Dedifferentiated amniotic fluid mesenchymal stem cell (primary cell): ENCODE measurements at regions not wholly inside any gene's neighbourhood (a gene's known extent, or its start where the extent isn't known, plus 50 kb on each side); places are given as distances from the start of the nearest gene placed in this dataset.
A peak's percentile ranks its signal among the peaks of the same experiment; 100 is the strongest.

Experiments used
- DNase-seq: peaks from one replicate; pipeline ENCODE4 v3.0.0-alpha.2; 2016; ENCODE audit errors: extremely low spot score

DNA sequence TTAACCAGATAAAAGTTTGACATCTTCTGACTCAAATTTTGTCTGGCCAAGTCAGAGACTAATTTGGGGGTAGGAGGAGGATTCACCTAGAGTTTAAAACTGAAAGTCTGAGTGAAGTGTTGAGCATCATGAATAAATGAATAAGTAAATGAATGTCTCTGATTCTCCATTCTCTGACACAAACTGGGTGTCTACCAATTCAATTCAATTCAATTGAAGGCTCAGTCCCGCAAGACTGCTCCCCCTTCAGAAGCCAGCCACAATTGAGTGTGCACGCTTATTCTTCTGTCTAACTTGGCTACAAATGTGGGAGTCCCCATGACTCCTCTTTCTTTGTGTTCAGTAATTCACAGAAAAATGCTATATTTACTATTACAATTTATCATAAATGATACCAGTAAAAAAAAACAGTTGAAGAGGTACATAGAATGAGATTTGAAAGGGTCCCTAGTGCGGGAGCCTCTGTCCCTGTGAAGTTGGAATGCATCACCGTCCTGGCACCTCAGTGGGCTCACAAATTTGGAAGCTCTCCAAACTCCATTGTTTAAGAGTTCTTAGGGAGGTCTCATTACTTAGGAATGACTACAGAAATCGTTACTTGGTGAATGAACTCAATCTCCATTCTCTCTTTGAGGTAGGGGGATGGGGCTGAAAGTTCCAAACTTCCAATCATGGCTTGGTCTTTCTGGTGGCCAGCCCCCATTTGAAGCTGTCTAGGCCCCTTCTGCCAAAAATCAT, 243.7 kb upstream of the PHYHIPL start:
- no peak for DNase-seq

DNA sequence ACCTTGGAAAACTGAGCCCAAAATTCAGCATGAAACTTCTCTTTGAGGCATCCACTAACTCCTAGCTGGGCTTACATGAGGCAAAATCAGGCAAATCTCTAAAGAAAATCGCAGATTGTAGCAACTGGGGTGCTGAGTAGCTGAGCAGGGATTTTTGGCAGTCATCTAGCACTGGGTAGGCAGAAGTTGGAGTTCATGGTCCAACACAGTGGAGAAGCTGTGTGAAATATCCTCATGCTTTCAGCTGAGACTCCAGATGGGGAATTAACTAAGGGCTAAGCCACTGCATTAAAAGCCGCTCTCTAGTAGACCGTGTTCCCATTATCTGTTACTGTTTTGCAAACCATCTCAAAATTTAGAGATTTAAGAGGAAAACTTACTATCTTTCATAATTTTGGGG, 240.1 kb upstream of the PHYHIPL start:
- DNase-seq, result no peak

DNA sequence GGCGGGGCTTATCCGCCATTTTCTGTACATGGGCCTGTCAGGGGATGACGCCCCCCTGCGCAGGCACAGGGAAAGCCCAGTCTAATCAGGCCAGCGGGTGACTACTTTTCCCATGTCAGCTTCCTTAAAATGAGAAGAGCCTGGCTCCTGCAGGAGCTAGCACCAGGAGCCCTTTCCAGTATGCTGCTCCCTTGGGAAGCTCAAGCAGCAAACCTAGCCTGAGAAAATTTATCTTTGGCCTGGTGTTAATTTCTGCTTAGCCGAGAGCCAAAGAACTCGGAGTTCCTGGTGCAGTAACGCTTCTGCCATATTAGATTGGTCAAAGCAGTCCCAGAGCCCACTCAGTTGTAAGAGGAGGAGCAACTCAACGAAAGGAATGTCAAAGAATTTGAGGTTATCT, 239.0 kb upstream of the PHYHIPL start:
- no peak for DNase-seq

DNA sequence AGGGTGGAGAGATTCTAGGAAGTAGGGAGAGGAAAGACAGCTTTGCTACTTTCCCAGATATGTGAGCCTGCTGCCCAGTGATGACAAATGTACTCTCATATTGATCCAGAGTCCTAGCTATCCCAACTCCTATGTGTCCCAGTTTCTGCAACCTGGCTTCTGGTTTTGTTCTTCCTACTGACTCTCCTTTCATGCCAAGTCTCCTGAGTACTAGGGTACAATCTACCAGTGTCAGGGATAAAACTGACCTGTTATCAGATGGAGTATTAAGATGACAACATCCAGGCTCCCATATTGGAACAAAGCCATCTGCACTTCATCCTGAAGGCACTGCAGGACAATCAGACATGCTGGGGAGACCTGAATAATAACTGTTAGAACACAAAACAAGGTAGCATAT, 233.7 kb upstream of the PHYHIPL start:
- no peak for DNase-seq

DNA sequence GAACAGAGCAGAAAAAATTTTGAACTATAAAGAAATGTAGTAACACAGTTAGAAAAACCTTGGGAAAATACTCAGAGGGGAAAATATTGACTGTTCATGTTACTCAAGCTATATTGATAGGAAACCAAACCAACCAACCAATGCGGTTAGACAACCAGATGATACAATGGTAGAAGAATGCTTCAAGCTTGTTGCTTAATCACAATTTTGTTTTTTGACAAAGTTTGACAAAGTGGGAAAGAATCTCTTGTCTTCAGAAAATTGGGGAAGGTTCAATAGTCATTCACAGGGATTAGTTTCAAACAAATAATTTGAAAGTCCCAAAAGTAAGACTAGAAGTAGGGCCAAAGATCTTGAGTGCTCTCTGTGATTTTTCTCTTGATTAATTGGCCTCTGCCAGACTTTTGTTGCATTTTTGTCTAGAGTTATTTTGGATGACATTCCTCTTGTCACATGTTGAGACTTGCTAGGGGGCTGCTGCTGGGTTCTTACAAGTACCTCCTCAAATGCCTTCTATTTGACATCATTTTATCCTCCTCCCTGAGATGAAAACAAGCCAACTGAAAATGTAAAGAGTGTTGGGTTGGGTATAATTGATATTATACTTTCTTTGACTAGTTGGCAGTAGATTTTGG, 233.1 kb upstream of the PHYHIPL start:
- DNase-seq, result no peak

DNA sequence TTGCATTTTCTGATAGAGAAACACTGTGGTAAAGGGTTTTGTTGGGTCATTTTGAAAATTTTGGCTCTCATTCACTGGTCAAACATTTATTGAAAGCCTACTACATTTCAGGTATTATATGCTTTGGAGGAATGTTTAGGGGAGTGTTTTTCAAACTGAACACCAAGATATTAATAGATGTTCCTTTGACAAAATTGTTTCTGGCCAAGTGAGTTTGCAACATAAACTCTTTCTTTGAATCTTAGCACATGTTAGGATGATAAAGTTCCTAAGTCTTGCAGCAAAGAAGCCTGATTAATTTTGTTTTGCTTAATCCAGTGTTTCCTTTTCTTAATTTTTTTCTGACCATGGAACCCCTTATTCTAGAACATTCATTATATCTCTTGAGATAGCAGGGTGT, 232.5 kb upstream of the PHYHIPL start:
- no peak for DNase-seq

DNA sequence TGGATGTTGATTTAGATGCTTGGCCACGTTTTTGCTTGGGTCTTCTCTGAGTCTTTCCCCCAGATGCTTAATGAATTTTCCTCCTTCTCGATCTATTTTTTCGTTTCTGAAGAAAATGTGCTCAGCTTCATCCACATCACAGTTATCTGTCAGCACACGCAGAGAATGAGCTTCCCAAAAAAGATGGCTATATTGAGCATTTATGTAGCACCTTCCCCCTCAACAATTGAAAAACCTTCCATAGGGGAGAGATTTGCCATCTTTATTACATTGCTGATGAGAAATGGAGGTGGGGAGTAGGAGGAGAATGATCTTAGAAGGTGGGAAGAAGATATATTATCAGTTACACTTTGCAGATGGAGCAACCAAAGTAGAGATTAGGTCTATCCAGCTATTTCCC, 228.1 kb upstream of the PHYHIPL start:
- no peak for DNase-seq

DNA sequence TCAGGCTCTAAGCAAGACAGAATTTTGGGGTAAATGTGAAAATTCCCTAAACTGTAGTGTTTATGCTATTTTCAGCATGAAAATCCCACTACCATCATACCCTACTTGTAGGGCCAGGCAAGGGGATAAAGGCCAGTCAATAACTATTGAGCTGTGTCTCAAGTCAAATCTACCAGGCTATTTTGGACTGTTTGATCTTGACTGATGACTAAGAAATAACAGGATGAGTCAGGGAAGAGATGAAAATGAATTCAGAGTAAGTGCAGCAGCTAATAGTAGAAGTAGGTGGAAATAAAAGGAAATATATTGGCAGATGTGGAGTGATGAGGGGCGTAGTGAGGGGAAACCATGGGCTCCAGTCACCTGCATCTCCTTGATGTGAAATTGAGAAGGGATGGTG, 225.8 kb upstream of the PHYHIPL start:
- DNase-seq, result no peak

DNA sequence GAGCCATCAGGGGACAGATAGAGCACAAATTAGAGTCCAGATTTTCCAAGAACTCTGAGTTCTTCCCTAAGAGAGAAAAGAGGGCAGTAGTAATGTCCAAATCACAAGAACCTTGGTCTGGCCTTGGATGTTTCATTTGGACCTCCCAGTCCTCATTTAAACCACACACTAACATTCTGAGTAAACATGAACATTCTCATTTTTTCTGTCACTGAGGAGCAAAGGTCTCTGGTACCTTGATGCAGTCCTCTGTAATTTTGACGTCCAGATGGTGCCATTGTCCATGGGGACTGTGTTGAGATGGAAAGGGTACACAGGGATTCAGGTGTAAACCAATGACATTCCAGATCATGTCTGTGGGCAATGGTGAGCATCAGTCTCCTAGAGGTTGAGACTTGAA, 225.4 kb upstream of the PHYHIPL start:
- no peak for DNase-seq

DNA sequence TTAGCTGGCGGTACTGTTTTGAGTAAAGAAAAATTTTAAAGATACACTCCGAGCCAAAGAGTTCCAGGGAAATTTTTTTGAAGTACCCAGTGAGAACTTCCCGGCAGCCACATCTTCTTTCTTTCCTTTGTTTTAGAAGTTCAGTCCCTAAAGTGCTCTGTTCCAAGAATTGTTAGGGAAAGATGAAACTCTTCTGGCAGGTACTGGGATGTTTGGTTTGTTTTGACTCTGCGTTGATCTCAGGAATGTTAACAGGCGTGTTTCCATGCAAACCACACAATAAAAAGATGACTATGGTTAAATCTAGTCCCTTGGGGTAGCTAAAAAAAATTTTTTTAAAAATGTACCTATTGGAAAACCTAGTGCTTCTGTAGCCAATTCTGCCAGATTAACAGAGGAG, 224.7 kb upstream of the PHYHIPL start:
- DNase-seq, result peak; percentile 18

DNA sequence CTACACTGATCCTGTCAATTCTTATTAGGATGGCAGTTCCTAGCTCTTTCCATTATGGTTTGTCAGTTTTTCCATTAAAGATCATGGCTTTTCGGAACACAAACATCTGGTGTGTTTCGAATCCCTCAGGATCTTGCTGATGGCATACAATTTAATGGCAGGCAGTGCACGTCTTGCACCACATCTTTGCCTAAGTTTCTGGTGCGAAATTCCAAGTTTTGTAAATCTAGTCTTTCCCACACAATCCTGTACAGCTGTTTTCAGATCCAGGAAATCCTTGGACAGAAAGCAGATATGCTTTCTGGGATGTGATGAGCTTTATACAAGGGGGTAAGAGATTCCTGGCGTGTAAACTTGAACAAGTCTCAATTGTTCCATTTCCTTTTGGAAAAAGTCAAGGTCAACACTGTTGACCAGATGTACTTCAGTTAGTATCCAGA, 224.3 kb upstream of the PHYHIPL start:
- DNase-seq, result no peak

DNA sequence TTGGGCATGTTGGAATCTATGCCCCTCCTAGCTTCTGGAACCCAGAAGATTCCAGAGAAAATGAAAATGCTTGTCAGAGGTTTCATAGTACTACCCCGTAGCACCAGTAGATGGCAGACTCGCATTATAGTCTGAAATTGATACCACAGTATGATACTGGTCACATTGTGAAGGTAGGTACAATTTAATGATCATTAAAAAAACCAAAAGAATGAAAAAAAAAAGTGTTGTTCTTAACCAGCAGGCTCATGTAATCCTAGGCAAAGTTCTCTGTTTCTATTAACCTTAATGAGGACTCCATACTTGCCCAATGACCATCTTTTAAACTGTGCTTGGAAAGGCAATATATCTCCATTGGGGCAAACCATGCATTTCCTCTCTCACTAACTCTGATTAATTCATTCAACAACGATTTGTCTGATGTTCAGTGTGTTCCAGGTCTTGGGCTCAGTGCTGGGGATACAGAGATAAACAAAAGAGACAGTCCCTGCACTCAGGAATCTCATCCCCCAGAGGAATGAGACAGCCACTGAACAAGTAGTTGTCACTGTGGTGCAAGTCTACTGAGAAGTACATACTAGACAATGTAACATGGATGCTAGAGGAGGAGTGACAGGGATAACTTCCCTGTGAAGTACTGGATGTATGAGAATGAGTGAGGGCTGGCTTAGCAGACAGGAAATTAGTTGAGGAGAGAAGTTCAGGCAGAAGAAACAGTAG, 223.5 kb upstream of the PHYHIPL start:
- DNase-seq, result peak; percentile 66

DNA sequence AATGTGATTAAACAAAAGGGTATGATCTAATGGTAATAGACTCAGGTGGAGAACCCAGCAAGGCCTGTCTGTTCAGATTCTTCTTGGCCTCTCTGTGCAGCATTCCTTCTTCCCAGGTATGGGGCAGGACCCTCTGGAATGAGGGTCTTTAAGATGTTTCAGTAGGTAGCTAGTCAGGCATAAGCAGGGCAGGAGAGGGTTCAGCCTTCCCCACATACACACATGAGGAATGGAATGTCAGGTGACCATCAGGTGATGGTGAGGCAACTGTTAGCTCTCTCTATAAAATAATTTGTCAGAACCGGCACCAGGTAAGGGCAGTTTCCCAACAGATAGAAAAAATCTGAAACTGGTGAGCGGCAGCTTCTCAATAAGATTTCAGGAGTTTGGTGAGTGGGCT, 222.3 kb upstream of the PHYHIPL start:
- no peak for DNase-seq

DNA sequence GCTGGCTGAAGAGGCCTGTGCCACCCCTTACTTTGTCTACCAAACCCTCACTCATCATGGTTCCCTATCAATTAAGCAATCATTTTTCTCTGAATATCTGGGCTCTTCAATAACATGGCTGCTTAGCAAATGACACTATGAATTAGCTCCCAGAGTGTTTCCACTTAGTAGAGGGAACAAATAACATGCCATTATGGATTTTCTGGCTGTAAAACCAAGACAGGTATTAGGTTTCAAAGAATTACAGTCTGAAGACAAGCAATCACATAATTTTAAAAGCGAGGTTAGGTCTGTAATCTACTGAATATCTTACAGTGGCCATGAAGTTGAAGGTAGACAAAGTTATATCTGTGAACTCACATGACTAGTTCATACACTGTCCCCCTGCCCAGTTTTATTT, 220.8 kb upstream of the PHYHIPL start:
- DNase-seq, result no peak

DNA sequence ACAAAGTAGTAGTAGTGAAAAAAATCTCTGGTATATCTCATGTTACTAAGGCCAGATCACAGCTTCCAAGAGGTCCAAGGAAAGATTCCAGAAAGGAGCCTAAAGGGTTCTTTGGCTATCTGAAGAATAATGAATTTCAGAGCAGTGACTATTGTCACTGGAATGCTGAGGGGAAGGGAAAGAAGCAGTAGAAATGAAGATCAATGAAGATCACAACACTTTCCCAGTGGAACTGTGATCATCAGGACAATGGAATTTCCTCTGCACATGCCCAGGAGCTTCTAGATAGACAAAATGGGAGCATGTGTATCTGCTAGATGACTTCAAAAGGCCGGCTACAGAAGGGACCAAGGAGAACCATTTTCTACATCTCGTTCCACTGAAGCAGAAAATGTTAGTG, 219.5 kb upstream of the PHYHIPL start:
- DNase-seq, result no peak

DNA sequence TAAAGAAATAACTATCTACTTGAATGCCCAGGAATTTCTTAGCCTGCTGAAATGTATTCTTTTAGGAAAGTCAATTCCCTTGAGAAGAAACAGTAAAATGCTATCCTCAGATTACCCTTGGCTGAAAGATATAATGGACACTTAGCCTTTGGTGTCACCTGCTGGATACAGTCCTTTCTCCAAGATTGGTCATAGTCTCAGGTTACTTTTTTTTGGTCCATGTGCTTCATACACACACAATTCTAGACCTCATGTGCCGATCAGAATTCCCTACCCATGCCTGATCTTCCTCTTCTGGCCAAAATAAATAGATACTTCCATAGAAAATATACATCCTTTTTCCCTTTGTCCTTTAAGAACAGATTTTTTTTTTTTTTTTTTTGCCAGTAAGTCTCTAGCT, 218.9 kb upstream of the PHYHIPL start:
- DNase-seq, result no peak

DNA sequence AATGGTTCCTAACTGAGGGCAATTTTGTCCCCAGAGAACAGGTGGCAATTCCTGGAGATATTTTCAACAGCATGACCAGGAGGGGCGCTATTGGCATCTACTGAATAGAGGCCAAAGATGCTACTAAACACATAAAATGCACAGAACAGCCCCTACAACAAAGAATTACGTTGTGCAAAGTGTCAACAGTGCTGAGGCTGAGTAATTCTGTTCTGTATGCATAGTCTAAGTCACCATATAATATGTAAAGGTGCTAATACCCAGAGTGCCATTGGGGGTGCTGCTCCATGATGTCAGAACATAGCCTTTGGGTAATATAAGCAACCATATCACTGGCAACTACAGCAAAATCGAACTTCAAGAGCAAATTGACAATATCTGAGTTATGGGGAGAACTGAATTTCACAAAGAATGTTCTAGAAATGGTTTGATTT, 213.3 kb upstream of the PHYHIPL start:
- no peak for DNase-seq

DNA sequence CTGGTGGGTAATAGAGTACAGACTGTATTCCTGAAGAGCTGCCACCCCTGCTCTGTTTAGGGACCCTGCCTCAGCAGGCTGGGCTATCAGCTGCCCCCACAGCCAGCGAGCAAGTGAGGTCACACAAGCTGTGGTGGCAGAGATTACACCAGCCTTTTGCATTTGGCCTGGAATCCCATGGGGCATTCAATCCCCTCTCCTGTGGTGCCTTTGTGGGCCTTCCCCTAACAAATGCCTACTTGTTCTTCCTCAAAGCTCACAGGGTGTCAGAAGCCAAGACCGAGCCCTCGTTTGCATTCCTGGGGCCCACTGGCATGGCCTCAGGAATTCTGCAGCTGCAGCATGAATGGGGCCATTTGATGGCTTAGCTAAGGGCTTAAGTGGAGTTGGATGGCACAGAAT, 212.7 kb upstream of the PHYHIPL start:
- no peak for DNase-seq

DNA sequence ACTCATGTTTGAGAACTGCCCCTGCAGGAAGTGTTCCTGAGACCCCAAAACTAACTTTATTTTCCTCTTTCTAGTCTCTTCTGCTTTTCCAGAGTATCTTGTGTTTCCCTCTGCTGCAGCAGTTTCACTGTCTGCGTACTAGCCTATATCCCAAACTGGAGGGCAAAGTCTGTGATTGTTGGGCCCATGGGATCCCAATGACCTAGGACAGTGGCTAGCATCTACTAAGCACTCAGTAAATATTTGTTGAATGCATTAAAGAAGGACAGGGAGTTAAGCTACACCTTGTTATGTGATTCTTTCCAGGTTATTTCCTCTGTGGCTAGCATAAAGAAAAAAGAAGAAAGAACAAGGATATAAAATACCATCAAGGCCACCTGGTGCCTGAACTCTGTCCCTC, 210.6 kb upstream of the PHYHIPL start:
- DNase-seq, result no peak

DNA sequence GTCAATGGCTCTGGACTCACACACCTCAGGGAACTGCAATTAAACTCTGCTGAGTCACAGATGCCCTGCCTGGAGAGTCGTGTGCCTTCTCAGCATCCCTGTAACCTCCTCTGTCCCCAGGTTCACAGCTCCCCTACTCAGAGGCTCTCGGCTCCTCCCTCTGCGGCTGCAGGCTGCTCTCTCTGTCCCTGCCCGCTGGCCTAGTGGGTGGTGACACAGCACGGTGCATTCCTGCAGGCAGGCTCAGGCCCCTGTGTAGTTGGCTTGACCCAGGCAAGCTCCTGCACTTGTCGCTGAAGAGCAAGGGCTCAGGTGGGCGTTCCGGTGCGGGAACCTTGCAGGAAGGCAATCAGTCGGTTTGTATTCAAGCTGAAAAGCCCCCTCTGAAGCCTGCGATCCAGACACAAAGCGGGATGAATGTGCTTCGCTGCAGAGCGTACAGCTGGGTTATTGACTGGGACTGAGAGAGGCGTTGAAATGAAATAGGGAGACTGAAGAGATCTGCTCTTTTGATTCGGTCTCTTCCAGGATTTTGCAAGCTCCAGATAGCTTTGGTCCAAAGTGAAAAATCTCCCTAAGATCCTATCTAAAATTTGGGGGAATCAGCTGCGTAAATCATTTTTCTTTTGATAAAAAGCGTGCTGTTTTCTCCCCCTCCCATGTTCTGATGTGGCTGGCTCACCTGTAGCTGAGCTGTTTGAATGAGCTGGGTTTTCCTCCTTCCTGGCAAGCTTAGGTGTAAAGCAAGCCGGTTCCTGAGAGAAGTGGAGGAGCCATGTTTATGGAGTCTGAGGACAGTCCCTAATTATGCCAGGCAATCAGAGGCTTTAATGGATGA, 208.7 kb upstream of the PHYHIPL start:
- no peak for DNase-seq

DNA sequence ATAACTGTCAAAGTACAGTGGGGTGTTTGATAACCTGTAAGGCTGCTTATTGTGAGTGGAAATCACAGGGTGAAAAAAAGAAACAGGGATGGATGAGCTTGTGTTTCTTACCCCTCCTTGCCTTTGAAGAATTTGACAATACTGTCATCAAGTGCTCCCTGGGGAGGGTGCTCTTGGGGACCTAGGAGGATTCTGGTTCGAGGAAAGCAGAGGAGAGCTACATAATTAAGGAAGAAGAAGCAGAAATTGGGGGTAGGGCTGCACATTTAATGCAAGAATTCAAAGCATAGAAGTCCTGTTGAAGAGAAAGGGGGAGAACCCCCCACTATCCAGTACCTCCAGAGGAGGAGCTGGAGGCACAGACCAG, 208.1 kb upstream of the PHYHIPL start:
- DNase-seq, result no peak

DNA sequence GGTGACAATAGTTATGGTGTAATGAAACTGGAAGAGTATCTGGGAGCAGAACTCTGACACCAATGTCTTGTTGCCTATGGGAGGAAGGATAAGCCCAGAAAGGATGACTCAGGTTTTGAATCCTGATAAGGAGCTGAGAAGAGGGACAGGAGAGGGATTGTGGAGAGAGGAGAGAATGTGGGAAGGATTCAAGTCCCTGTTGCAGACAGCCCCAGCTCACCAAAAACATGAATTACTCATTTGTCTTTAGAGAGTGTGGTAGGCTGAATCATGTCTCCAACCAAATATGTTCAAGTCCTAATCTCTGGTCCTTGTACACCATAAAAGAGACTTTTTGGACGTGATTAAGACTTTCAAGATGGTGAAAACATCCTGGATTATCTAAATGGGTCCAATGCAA, 206.9 kb upstream of the PHYHIPL start:
- no peak for DNase-seq
